ENCODE measurements at regions not wholly inside any gene's neighbourhood (a gene's known extent, or its start where the extent isn't known, plus 50 kb on each side); places are given as distances from the start of the nearest gene placed in this dataset.

GRCh38 chr9:36485647-36486328 lies 85.7 kb upstream of the RNF38 start:
- DNase-seq (no peak), ATAC-seq (ENCODE audit: low read depth in 2 of 2) (no peak)
- H3K27ac Mint-ChIP-seq: peak overlapping the region; percentile 74 to 96 (median 90)
- Histone ChIP-seq H3K4me1 (ENCODE audit: control insufficient read depth, insufficient read depth, low read length, poor library complexity, severe bottlenecking) (peaks cover 46% of the 10 kb centered on the region), H3K4me3 (ENCODE audit: low read depth, low read length) (peak overlapping the region; percentile 83), H3K27me3 (ENCODE audit: control insufficient read depth, insufficient read depth, low read length) (no peaks in the 10 kb centered on the region), H3K27ac (ENCODE audit: insufficient read depth, low read length, poor library complexity, severe bottlenecking) (peak overlapping the region; percentile 74), H3K36me3 (ENCODE audit: control insufficient read depth, insufficient read depth, low read length) (no peaks in the 10 kb centered on the region), H3K9me3 (ENCODE audit: control insufficient read depth in 2 of 2, low read length in 2 of 2) (no peaks in the 10 kb centered on the region)
- no peaks in the 10 kb centered on the region for H3K9me3 Mint-ChIP-seq
- peak overlapping the region; percentile 90 to 95 (median 94) for H3K4me3 Mint-ChIP-seq
- no peaks in the 10 kb centered on the region for H3K36me3 Mint-ChIP-seq
- peaks cover 51 to 74% (median 59%) of the 10 kb centered on the region in 4 donors for H3K4me1 Mint-ChIP-seq
- H3K27me3 Mint-ChIP-seq: no peaks in the 10 kb centered on the region

- no peaks in the 10 kb centered on the region for H3K36me3 ChIP-seq (ENCODE audit: control insufficient read depth, insufficient read depth, low read length)
- Mint-ChIP-seq H3K9me3 (no peaks in the 10 kb centered on the region), H3K36me3 (no peaks in the 10 kb centered on the region), H3K4me1 (peaks cover 47 to 73% (median 58%) of the 10 kb centered on the region in 4 donors), H3K27me3 (no peaks in the 10 kb centered on the region), H3K4me3 (peak overlapping the region in 3 of 4 donors; percentile 51 to 78 (median 73)), H3K27ac (peak overlapping the region in 2 of 3 donors; percentile 10 to 17)
- DNase-seq: no peak
- H3K27ac ChIP-seq (ENCODE audit: insufficient read depth, low read length, poor library complexity, severe bottlenecking): peak overlapping the region; percentile 23
- no peak overlapping the region for H3K4me3 ChIP-seq (ENCODE audit: low read depth, low read length)
- H3K27me3 ChIP-seq (ENCODE audit: control insufficient read depth, insufficient read depth, low read length): no peaks in the 10 kb centered on the region
- no peaks in the 10 kb centered on the region for H3K9me3 ChIP-seq (ENCODE audit: control insufficient read depth in 2 of 2, low read length in 2 of 2)
- peaks cover 40% of the 10 kb centered on the region for H3K4me1 ChIP-seq (ENCODE audit: control insufficient read depth, insufficient read depth, low read length, poor library complexity, severe bottlenecking)
- ATAC-seq (ENCODE audit: low read depth in 2 of 2): no peak
These were observed 84.1 kb upstream of the RNF38 start for GRCh38 chr9:36484124-36484523.

- DNase-seq: no peak
- no peaks in the 10 kb centered on the region for H3K27me3 ChIP-seq (ENCODE audit: control insufficient read depth, insufficient read depth, low read length)
- H3K27me3 Mint-ChIP-seq: no peaks in the 10 kb centered on the region
- ATAC-seq (ENCODE audit: low read depth in 2 of 2): no peak
- H3K9me3 Mint-ChIP-seq: no peaks in the 10 kb centered on the region
- H3K4me3 Mint-ChIP-seq: peak overlapping the region in 1 of 4 donors; percentile 26
- no peak overlapping the region for H3K27ac ChIP-seq (ENCODE audit: insufficient read depth, low read length, poor library complexity, severe bottlenecking)
- H3K36me3 ChIP-seq (ENCODE audit: control insufficient read depth, insufficient read depth, low read length): no peaks in the 10 kb centered on the region
- H3K27ac Mint-ChIP-seq: peak overlapping the region; percentile 5 to 83 (median 32)
- peaks cover 23 to 45% (median 34%) of the 10 kb centered on the region in 4 donors for H3K4me1 Mint-ChIP-seq
- H3K4me1 ChIP-seq (ENCODE audit: control insufficient read depth, insufficient read depth, low read length, poor library complexity, severe bottlenecking): peaks cover 6% of the 10 kb centered on the region
- H3K4me3 ChIP-seq (ENCODE audit: low read depth, low read length): no peak overlapping the region
- peaks cover 2% of the 10 kb centered on the region for H3K36me3 Mint-ChIP-seq
- no peaks in the 10 kb centered on the region for H3K9me3 ChIP-seq (ENCODE audit: control insufficient read depth in 2 of 2, low read length in 2 of 2)
These were observed 79.0 kb upstream of the RNF38 start for GRCh38 chr9:36479101-36479500.

GRCh38 chr9:36471359-36471758 lies 71.3 kb upstream of the RNF38 start:
- H3K36me3 Mint-ChIP-seq: peaks cover 8% of the 10 kb centered on the region
- peaks cover 5 to 44% (median 31%) of the 10 kb centered on the region in 4 donors for H3K4me1 Mint-ChIP-seq
- H3K27me3 Mint-ChIP-seq: no peaks in the 10 kb centered on the region
- no peaks in the 10 kb centered on the region for H3K9me3 Mint-ChIP-seq
- Histone ChIP-seq H3K9me3 (ENCODE audit: control insufficient read depth in 2 of 2, low read length in 2 of 2) (no peaks in the 10 kb centered on the region), H3K4me3 (ENCODE audit: low read depth, low read length) (peak overlapping the region; percentile 90), H3K27me3 (ENCODE audit: control insufficient read depth, insufficient read depth, low read length) (no peaks in the 10 kb centered on the region), H3K4me1 (ENCODE audit: control insufficient read depth, insufficient read depth, low read length, poor library complexity, severe bottlenecking) (peaks cover 21% of the 10 kb centered on the region), H3K27ac (ENCODE audit: insufficient read depth, low read length, poor library complexity, severe bottlenecking) (peak overlapping the region; percentile 79), H3K36me3 (ENCODE audit: control insufficient read depth, insufficient read depth, low read length) (no peaks in the 10 kb centered on the region)
- peak overlapping the region; percentile 94 to 100 (median 97) for H3K27ac Mint-ChIP-seq
- H3K4me3 Mint-ChIP-seq: peak overlapping the region; percentile 74 to 98 (median 90)
- no peak for DNase-seq
- no peak for ATAC-seq (ENCODE audit: low read depth in 2 of 2)

- peak overlapping the region; percentile 90 for H3K4me3 ChIP-seq (ENCODE audit: low read depth, low read length)
- peaks cover 5 to 44% (median 31%) of the 10 kb centered on the region in 4 donors for H3K4me1 Mint-ChIP-seq
- H3K27ac Mint-ChIP-seq: peak overlapping the region; percentile 94 to 100 (median 97)
- H3K27me3 Mint-ChIP-seq: no peaks in the 10 kb centered on the region
- H3K4me3 Mint-ChIP-seq: peak overlapping the region; percentile 74 to 98 (median 90)
- H3K27me3 ChIP-seq (ENCODE audit: control insufficient read depth, insufficient read depth, low read length): no peaks in the 10 kb centered on the region
- peak; percentile 48 to 85 (median 52) for DNase-seq
- peaks cover 21% of the 10 kb centered on the region for H3K4me1 ChIP-seq (ENCODE audit: control insufficient read depth, insufficient read depth, low read length, poor library complexity, severe bottlenecking)
- peak; percentile 91 to 94 for ATAC-seq (ENCODE audit: low read depth in 2 of 2)
- no peaks in the 10 kb centered on the region for H3K36me3 ChIP-seq (ENCODE audit: control insufficient read depth, insufficient read depth, low read length)
- peaks cover 5% of the 10 kb centered on the region for H3K36me3 Mint-ChIP-seq
- H3K9me3 Mint-ChIP-seq: no peaks in the 10 kb centered on the region
- H3K27ac ChIP-seq (ENCODE audit: insufficient read depth, low read length, poor library complexity, severe bottlenecking): peak overlapping the region; percentile 79
- H3K9me3 ChIP-seq (ENCODE audit: control insufficient read depth in 2 of 2, low read length in 2 of 2): no peaks in the 10 kb centered on the region
These were observed 70.7 kb upstream of the RNF38 start for GRCh38 chr9:36470643-36471290.

GRCh38 chr9:36463467-36463866 lies 63.4 kb upstream of the RNF38 start:
- H3K27ac Mint-ChIP-seq: peak overlapping the region in 1 of 3 donors; percentile 9
- H3K36me3 ChIP-seq (ENCODE audit: control insufficient read depth, insufficient read depth, low read length): peaks cover 4% of the 10 kb centered on the region
- no peak for ATAC-seq (ENCODE audit: low read depth in 2 of 2)
- peaks cover 33 to 70% (median 45%) of the 10 kb centered on the region in 4 donors for H3K4me1 Mint-ChIP-seq
- H3K27ac ChIP-seq (ENCODE audit: insufficient read depth, low read length, poor library complexity, severe bottlenecking): no peak overlapping the region
- DNase-seq: no peak
- no peaks in the 10 kb centered on the region for H3K27me3 ChIP-seq (ENCODE audit: control insufficient read depth, insufficient read depth, low read length)
- H3K4me1 ChIP-seq (ENCODE audit: control insufficient read depth, insufficient read depth, low read length, poor library complexity, severe bottlenecking): peaks cover 1% of the 10 kb centered on the region
- H3K36me3 Mint-ChIP-seq: peaks cover 9% of the 10 kb centered on the region
- H3K9me3 ChIP-seq (ENCODE audit: control insufficient read depth in 2 of 2, low read length in 2 of 2): no peaks in the 10 kb centered on the region
- H3K4me3 Mint-ChIP-seq: peak overlapping the region in 1 of 4 donors; percentile 54
- no peaks in the 10 kb centered on the region for H3K9me3 Mint-ChIP-seq
- no peak overlapping the region for H3K4me3 ChIP-seq (ENCODE audit: low read depth, low read length)
- H3K27me3 Mint-ChIP-seq: no peaks in the 10 kb centered on the region

GRCh38 chr9:36462245-36462644 lies 62.2 kb upstream of the RNF38 start:
- H3K36me3 ChIP-seq (ENCODE audit: control insufficient read depth, insufficient read depth, low read length): peaks cover 4% of the 10 kb centered on the region
- H3K9me3 ChIP-seq (ENCODE audit: control insufficient read depth in 2 of 2, low read length in 2 of 2): no peaks in the 10 kb centered on the region
- H3K27ac Mint-ChIP-seq: peak overlapping the region in 1 of 3 donors; percentile 9
- ATAC-seq (ENCODE audit: low read depth in 2 of 2) (no peak), DNase-seq (no peak)
- no peaks in the 10 kb centered on the region for H3K9me3 Mint-ChIP-seq
- H3K36me3 Mint-ChIP-seq: peaks cover 12% of the 10 kb centered on the region
- no peak overlapping the region for H3K4me3 Mint-ChIP-seq
- no peaks in the 10 kb centered on the region for H3K27me3 Mint-ChIP-seq
- H3K4me3 ChIP-seq (ENCODE audit: low read depth, low read length): no peak overlapping the region
- H3K27ac ChIP-seq (ENCODE audit: insufficient read depth, low read length, poor library complexity, severe bottlenecking): no peak overlapping the region
- no peaks in the 10 kb centered on the region for H3K27me3 ChIP-seq (ENCODE audit: control insufficient read depth, insufficient read depth, low read length)
- H3K4me1 Mint-ChIP-seq: peaks cover 38 to 72% (median 48%) of the 10 kb centered on the region in 4 donors
- H3K4me1 ChIP-seq (ENCODE audit: control insufficient read depth, insufficient read depth, low read length, poor library complexity, severe bottlenecking): peaks cover 12% of the 10 kb centered on the region

All from CD4-positive, CD25-positive, alpha-beta regulatory T cell (primary cell).